ENCODE measurements at regions not wholly inside any gene's neighbourhood (a gene's known extent, or its start where the extent isn't known, plus 50 kb on each side); places are given as distances from the start of the nearest gene placed in this dataset.

GRCh38 chr5:89053547-89053946 lies 170.6 kb upstream of the MEF2C start:
- TF ChIP-seq CTCF (IDR thresholded peaks at IDR 0.05) (no peak), POLR2A (IDR thresholded peaks at IDR 0.05) (no peak)
